ENCODE measurements at regions not wholly inside any gene's neighbourhood (a gene's known extent, or its start where the extent isn't known, plus 50 kb on each side); places are given as distances from the start of the nearest gene placed in this dataset.
A peak's percentile ranks its signal among the peaks of the same experiment; 100 is the strongest.

GRCh38 chrX:71000139-71000538 lies 68.0 kb downstream of the SNX12 start:
- no peak for DNase-seq

DNA sequence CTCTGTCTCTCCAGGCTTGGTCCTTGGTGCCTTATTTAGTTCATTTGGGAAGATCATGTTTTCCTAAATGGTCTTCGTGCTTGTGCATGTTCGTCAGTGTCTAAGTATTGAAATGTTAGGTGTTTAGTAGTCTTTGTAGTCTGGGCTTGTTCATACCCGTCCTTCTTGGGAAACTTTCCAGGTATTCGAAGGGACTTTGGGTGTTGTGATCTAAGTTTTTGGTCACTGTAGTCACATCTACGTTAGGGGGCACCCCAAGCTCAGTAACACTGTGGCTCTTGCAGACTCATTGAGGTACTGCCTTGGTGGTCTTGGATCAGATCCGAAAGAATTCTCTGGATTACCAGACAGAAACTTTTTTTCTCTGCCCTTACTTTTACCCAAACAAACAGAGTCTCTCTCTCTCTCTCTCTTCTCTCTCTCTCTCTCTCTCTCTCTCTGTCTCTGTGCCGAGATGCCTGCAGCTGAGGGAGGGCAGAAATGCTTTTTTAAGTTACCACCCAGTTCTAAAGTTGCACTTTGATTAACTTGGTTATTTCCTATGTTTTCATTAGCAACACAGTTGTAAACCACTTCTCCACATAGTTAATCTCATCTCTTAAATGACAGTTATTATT lies 67.6 kb upstream of the SLC7A3 start:
- peak in 1 of 2 donors; percentile 21 for DNase-seq

- no peak for DNase-seq
Observed at GRCh38 chrX:70995338-70995737, 64.4 kb upstream of the SLC7A3 start.

- DNase-seq, result no peak
Observed at GRCh38 chrX:70988425-70988824, 57.5 kb upstream of the SLC7A3 start.

Data from CD4-positive, alpha-beta T cell treated with Interleukin-1 beta for 1 hour (primary cell).